CD4-positive, alpha-beta memory T cell (primary cell): ENCODE measurements at regions not wholly inside any gene's neighbourhood (a gene's known extent, or its start where the extent isn't known, plus 50 kb on each side); places are given as distances from the start of the nearest gene placed in this dataset.
"Not testable (repeated sequence)": the region's sequence is repeated elsewhere in the genome, so short reads cannot be mapped to it uniquely, and the experiment has no call there.

Experiments used
- CTCF ChIA-PET: fragments of 350-600 bp; sonication (Branson Sonifier 250); formaldehyde crosslinking; loops from one replicate; lab custom pipeline; 2021; ENCODE audit warnings: inconsistent platforms; ENCODE audit not compliant: partially characterized antibody; lab: Charles Lee
- POLR2A ChIA-PET: fragments of 350-600 bp; sonication (Branson Sonifier 250); formaldehyde crosslinking; loops from one replicate; lab custom pipeline; 2021; ENCODE audit not compliant: partially characterized antibody; lab: Charles Lee
- DNase-seq, 5 donors: peaks; one replicate each; pipeline versions ENCODE4 v3.0.0 to v3.0.0-alpha.2; 2020 to 2022; ENCODE audit warnings: mixed read lengths in 1 of 5
- H3K27ac ChIP-seq: one replicate; pipeline ENCODE4 v1.7.0; 2013; ENCODE audit warnings: low read depth, low read length
- H3K27me3 ChIP-seq: 2 replicates; pipeline ENCODE4 v1.7.0; 2013; ENCODE audit warnings: mild to moderate bottlenecking, low read length, moderate library complexity; ENCODE audit not compliant: insufficient read depth
- H3K36me3 ChIP-seq: 2 replicates; pipeline ENCODE4 v1.7.0; 2013; ENCODE audit warnings: mild to moderate bottlenecking, low read length, moderate library complexity; ENCODE audit not compliant: insufficient read depth
- H3K4me1 ChIP-seq: 2 replicates; pipeline ENCODE4 v1.7.0; 2013; ENCODE audit warnings: mild to moderate bottlenecking, low read length, moderate library complexity; ENCODE audit not compliant: insufficient read depth
- H3K4me3 ChIP-seq, 2 donors: one replicate each; pipeline ENCODE4 v1.7.0; 2013; ENCODE audit warnings: low read length in 2 of 2, mild to moderate bottlenecking in 1 of 2
- H3K9me3 ChIP-seq, 2 donors: one replicate each; pipeline ENCODE4 v1.7.0; 2013; ENCODE audit warnings: low read length in 2 of 2, control low read depth in 1 of 2; ENCODE audit not compliant: control insufficient read depth in 1 of 2
- H3K27ac Mint-ChIP-seq, 7 donors: one replicate each; pipeline ENCODE4 v1.8.0; 2020 to 2021; ENCODE audit warnings: mixed read lengths in 7 of 7, mild to moderate bottlenecking in 6 of 7, inconsistent platforms in 3 of 7, moderate library complexity in 3 of 7
- H3K27me3 Mint-ChIP-seq, 2 donors: one replicate each; pipeline ENCODE4 v1.8.0; 2020 to 2021; ENCODE audit warnings: mixed read lengths in 2 of 2
- H3K36me3 Mint-ChIP-seq, 2 donors: one replicate each; pipeline ENCODE4 v1.8.0; 2020 to 2021; ENCODE audit warnings: mixed read lengths in 2 of 2, inconsistent platforms in 1 of 2, mild to moderate bottlenecking in 1 of 2
- H3K4me1 Mint-ChIP-seq, 4 donors: one replicate each; pipeline ENCODE4 v1.8.0; 2020 to 2021; ENCODE audit warnings: mixed read lengths in 4 of 4, mild to moderate bottlenecking in 1 of 4
- H3K4me3 Mint-ChIP-seq, 8 donors: one replicate each; pipeline ENCODE4 v1.8.0; 2020 to 2021; ENCODE audit warnings: mixed read lengths in 8 of 8, mild to moderate bottlenecking in 7 of 8, moderate library complexity in 6 of 8, inconsistent platforms in 3 of 8
- H3K9me3 Mint-ChIP-seq, 8 donors: one replicate each; pipeline ENCODE4 v1.8.0; 2020 to 2021; ENCODE audit warnings: mixed read lengths in 8 of 8, mild to moderate bottlenecking in 5 of 8, inconsistent platforms in 3 of 8, moderate library complexity in 1 of 8
- intact Hi-C: fragments of 100-400 bp; cut with micrococcal nuclease; formaldehyde crosslinking; loops from one replicate; pipeline ENCODE4 v1.15.1; 2023

- H3K27me3 ChIP-seq, H3K4me3 Mint-ChIP-seq, H3K27ac Mint-ChIP-seq, intact Hi-C loops, H3K36me3 ChIP-seq, DNase-seq, H3K4me3 ChIP-seq, H3K27ac ChIP-seq, H3K9me3 ChIP-seq, H3K4me1 ChIP-seq, H3K27me3 Mint-ChIP-seq, CTCF ChIA-PET, H3K36me3 Mint-ChIP-seq, H3K4me1 Mint-ChIP-seq: not testable (repeated sequence)
- POLR2A ChIA-PET, result interaction anchor here (0.6 to 1.0 kb wide), 2 partner anchors 126 to 131 kb away, joined by 3 read pairs; no protein-coding TSS in a partner anchor
- peaks cover 0 to 16% (median 6%) of the 10 kb centered on the region in 8 donors for H3K9me3 Mint-ChIP-seq
Measured at GRCh38 chr2:37774171-37774944, 102.9 kb upstream of the CDC42EP3 start.

DNA sequence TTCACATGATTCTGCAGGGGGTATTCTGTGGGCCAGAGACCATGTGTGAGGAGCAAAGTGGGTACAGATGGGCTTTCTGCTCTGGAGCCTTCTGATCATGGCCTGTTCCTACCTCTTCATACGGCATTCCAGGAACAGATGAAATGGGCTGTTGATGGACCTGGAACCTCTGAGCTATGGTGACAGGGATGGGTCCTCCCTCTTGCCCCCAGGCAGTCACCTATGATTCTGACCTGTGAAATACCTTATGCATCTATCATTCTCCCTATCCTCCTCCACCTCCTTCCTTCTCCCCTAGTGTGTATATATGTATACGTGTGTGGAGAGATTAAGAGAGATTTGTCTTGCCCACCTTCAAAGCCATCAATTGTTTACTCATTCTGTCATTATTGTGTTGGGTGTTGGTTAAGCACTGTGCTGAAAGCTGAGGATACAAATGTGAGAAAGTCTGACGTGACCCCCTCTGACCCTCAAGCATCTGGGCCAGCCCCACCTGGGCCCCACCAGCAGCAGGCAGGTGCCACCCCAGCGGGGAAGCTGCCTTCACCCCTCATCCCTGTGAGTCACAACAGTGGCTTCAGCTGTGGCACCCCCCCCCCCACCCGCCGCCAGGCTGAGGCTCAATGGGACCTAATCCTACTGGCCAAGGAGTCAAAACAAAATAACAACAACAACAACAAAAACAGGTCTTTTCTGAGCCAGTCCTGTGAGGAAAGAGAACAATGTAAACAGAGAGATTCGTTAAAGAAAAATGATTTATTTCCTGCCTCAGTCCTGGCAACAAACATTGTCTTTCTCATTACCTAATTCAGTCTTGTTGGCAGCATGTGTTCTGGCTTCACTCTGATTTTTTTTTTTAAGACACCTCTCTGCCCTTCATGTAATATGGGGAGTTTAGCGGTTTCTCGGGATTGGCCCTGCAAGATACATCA is 103.8 kb upstream of the CDC42EP3 start:
- H3K4me3 ChIP-seq, result no peak overlapping the region
- POLR2A ChIA-PET, result no interaction called here
- H3K9me3 ChIP-seq, result no peaks in the 10 kb centered on the region
- no peaks in the 10 kb centered on the region for H3K36me3 ChIP-seq
- intact Hi-C loops, result no loop called here
- DNase-seq, result no peak
- CTCF ChIA-PET, result no interaction called here
- Mint-ChIP-seq H3K4me1 (no peaks in the 10 kb centered on the region), H3K4me3 (no peak overlapping the region), H3K9me3 (peaks cover 0 to 12% (median 6%) of the 10 kb centered on the region in 8 donors), H3K27me3 (no peaks in the 10 kb centered on the region), H3K36me3 (peaks cover 0 to 6% of the 10 kb centered on the region in 2 donors), H3K27ac (no peak overlapping the region)
- H3K27ac ChIP-seq, result no peak overlapping the region
- no peaks in the 10 kb centered on the region for H3K27me3 ChIP-seq
- H3K4me1 ChIP-seq, result no peaks in the 10 kb centered on the region

DNA sequence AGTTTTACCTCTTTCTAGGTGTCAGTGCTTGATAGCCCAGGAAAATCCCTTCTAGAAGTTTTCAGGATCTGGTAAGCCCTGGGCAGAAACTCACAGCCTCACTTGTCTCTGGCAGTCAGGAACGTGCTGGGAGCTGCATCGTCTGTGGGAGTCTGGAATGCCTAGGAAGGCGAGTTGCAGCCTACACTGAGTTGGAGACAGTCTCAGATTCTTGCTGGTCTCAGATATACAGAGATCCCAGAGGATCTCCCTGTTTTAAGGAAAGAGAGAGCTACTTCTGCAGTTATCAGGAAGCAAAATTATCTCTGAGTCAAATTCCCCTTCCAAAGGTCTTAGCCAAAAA is 104.4 kb upstream of the CDC42EP3 start:
- no peaks in the 10 kb centered on the region for H3K36me3 ChIP-seq
- Mint-ChIP-seq H3K27me3 (no peaks in the 10 kb centered on the region), H3K4me1 (no peaks in the 10 kb centered on the region), H3K9me3 (peaks cover 0 to 12% (median 6%) of the 10 kb centered on the region in 8 donors), H3K36me3 (peaks cover 0 to 6% of the 10 kb centered on the region in 2 donors), H3K4me3 (no peak overlapping the region), H3K27ac (no peak overlapping the region)
- intact Hi-C loops, result no loop called here
- POLR2A ChIA-PET, result no interaction called here
- no peaks in the 10 kb centered on the region for H3K27me3 ChIP-seq
- H3K9me3 ChIP-seq, result no peaks in the 10 kb centered on the region
- H3K4me3 ChIP-seq, result no peak overlapping the region
- no peak overlapping the region for H3K27ac ChIP-seq
- DNase-seq, result no peak
- no peaks in the 10 kb centered on the region for H3K4me1 ChIP-seq
- CTCF ChIA-PET, result no interaction called here

- ChIA-PET CTCF (no interaction called here), POLR2A (no interaction called here)
- Mint-ChIP-seq H3K27me3 (no peaks in the 10 kb centered on the region), H3K9me3 (peaks cover 0 to 12% (median 6%) of the 10 kb centered on the region in 8 donors), H3K27ac (no peak overlapping the region), H3K4me3 (no peak overlapping the region), H3K36me3 (peaks cover 0 to 3% of the 10 kb centered on the region in 2 donors), H3K4me1 (no peaks in the 10 kb centered on the region)
- no peak for DNase-seq
- no peaks in the 10 kb centered on the region for H3K4me1 ChIP-seq
- H3K27ac ChIP-seq, result no peak overlapping the region
- no peaks in the 10 kb centered on the region for H3K27me3 ChIP-seq
- intact Hi-C loops, result no loop called here
- H3K9me3 ChIP-seq, result no peaks in the 10 kb centered on the region
- no peak overlapping the region for H3K4me3 ChIP-seq
- no peaks in the 10 kb centered on the region for H3K36me3 ChIP-seq
Measured at GRCh38 chr2:37776487-37776886, 105.0 kb upstream of the CDC42EP3 start.

DNA sequence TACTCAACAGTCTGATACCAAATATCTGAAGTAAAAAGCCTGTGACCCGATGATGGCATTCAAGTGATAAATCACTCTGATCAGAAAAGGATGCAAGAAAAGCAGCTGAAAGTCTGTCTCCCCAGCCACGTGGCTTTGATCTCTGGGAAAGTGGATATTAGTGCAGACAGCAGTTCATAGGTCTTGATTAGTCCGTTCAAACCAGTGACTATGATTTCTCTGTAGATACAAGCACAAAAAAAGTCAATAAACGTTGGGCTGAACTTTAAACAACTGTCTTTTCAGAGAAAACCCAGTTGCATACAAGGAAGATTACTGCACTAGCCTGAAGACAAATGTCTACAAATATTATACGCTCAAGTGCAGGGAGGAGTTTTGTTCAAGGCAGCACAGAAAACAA is 107.7 kb upstream of the CDC42EP3 start:
- Histone ChIP-seq H3K4me1 (no peaks in the 10 kb centered on the region), H3K36me3 (no peaks in the 10 kb centered on the region), H3K27ac (no peak overlapping the region), H3K4me3 (no peak overlapping the region), H3K9me3 (no peaks in the 10 kb centered on the region), H3K27me3 (no peaks in the 10 kb centered on the region)
- intact Hi-C loops, result no loop called here
- peaks cover 0 to 9% (median 6%) of the 10 kb centered on the region in 8 donors for H3K9me3 Mint-ChIP-seq
- H3K36me3 Mint-ChIP-seq, result no peaks in the 10 kb centered on the region
- ChIA-PET POLR2A (no interaction called here), CTCF (no interaction called here)
- H3K27ac Mint-ChIP-seq, result no peak overlapping the region
- H3K27me3 Mint-ChIP-seq, result no peaks in the 10 kb centered on the region
- no peak for DNase-seq
- no peak overlapping the region for H3K4me3 Mint-ChIP-seq
- peaks cover 0 to 4% (median 0%) of the 10 kb centered on the region in 4 donors for H3K4me1 Mint-ChIP-seq

- H3K4me3 Mint-ChIP-seq, result no peak overlapping the region
Measured at GRCh38 chr2:37779611-37780386, 108.4 kb upstream of the CDC42EP3 start.

DNA sequence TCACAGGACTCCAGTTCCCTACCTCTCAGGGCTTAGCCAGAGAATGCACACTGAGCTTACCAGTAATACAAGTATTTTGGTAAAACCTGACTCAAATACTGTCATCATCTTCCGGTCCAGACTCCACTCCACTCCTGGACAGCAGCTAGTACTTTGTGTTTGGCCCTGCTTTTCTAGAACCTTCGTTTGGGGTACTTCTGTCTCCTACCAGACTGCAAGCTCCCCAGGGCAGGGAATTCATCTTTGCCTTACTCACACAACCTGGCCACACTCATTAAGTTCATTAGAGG is 108.9 kb upstream of the CDC42EP3 start:
- Histone ChIP-seq H3K36me3 (no peaks in the 10 kb centered on the region), H3K9me3 (no peaks in the 10 kb centered on the region), H3K4me3 (no peak overlapping the region), H3K27ac (no peak overlapping the region), H3K27me3 (no peaks in the 10 kb centered on the region), H3K4me1 (no peaks in the 10 kb centered on the region)
- Mint-ChIP-seq H3K27me3 (no peaks in the 10 kb centered on the region), H3K9me3 (peaks cover 0 to 3% (median 0%) of the 10 kb centered on the region in 8 donors), H3K27ac (no peak overlapping the region), H3K4me1 (peaks cover 0 to 4% (median 0%) of the 10 kb centered on the region in 4 donors), H3K36me3 (no peaks in the 10 kb centered on the region), H3K4me3 (no peak overlapping the region)
- intact Hi-C loops, result no loop called here
- no peak for DNase-seq
- ChIA-PET CTCF (no interaction called here), POLR2A (no interaction called here)

More at GRCh38 chr2:37779611-37780386, 108.4 kb upstream of the CDC42EP3 start:
- intact Hi-C loops, result no loop called here
- ChIA-PET CTCF (no interaction called here), POLR2A (no interaction called here)
- no peaks in the 10 kb centered on the region for H3K36me3 ChIP-seq
- no peak for DNase-seq
- no peaks in the 10 kb centered on the region for H3K36me3 Mint-ChIP-seq
- no peaks in the 10 kb centered on the region for H3K27me3 Mint-ChIP-seq
- H3K27ac ChIP-seq, result no peak overlapping the region
- H3K9me3 ChIP-seq, result no peaks in the 10 kb centered on the region
- no peak overlapping the region for H3K27ac Mint-ChIP-seq
- H3K27me3 ChIP-seq, result no peaks in the 10 kb centered on the region
- H3K4me3 ChIP-seq, result no peak overlapping the region
- no peaks in the 10 kb centered on the region for H3K4me1 ChIP-seq
- H3K4me1 Mint-ChIP-seq, result peaks cover 0 to 4% (median 0%) of the 10 kb centered on the region in 4 donors
- peaks cover 0 to 7% (median 2%) of the 10 kb centered on the region in 8 donors for H3K9me3 Mint-ChIP-seq
